ENCODE measurements at regions not wholly inside any gene's neighbourhood (a gene's known extent, or its start where the extent isn't known, plus 50 kb on each side); places are given as distances from the start of the nearest gene placed in this dataset.

DNA sequence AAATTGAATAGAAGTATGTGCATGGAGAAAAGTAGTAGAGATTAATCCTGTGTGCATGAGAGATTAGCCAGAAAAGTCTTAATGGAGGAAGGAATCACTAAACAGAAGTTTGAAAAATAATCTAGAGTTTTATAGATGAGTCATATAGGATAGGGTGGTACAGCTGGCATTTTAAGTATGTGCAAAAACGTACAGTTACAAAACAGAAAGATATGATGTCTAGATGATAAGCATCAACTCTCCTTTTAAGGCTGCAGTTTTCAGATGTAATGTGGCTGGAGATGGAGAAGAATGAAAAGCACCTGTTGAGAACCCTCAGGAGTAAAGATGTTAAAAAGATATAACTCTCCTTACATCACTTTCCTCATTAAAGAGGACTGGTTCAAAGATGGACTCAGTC, 271.3 kb downstream of the STK31 start:
- TF ChIP-seq CTCF (IDR thresholded peaks at IDR 0.05; ENCODE audit: borderline replicate concordance, extremely low read depth, low read length, poor library complexity, severe bottlenecking): no peak
- TF ChIP-seq EZH2 (IDR thresholded peaks at IDR 0.05; ENCODE audit: borderline replicate concordance, low read depth, low read length, severe bottlenecking): no peak

All from DND-41 (cell line).